ENCODE measurements at regions not wholly inside any gene's neighbourhood (a gene's known extent, or its start where the extent isn't known, plus 50 kb on each side); places are given as distances from the start of the nearest gene placed in this dataset.

DNA sequence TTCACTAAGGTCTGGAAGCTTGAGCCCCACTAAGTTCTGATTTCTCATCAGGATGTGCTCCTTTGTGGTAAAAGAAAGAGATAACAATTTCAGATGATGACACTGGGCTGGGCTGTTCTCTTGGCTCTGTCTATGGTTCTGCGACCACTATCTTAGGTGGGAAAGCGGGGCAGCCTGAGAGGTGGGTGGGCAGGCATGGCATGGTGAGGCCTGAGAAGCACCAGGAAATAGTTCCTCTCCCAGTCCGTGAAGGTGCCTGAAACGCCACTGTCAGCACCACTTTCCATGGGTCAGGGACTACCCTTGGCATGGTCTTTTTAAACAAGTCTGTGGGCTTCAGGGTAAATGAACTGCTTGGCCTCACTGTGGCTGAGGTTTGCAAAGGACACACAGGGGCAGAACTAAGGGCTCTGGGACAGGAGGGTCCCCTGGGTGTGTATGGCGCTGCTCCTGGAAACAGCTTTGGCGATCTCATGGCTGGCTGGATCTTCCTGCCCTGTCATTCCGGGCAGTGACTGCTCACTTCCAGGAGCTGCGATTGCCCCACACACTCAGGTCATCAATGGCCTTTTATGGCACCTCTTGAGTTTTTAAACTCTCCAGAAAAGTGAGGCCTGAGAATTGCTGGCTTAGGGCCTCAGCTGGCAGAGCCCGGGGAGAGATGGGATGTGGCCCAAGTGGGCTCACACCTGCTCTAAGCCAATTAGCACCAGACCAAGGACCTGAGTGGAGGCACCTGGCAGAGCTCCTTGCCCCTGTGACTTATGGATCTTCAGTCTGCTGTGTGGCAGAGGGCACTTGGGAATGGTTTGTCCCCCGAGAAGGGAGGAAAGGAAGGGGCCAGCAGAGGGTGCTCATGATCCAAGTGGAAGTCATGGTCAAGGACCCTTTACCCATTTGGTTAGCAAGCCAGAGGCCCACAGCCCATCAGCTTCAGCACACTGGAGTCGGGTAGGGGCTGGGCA, 55.6 kb upstream of the LYVE1 start:
- TF ChIP-seq, protein P1, sequence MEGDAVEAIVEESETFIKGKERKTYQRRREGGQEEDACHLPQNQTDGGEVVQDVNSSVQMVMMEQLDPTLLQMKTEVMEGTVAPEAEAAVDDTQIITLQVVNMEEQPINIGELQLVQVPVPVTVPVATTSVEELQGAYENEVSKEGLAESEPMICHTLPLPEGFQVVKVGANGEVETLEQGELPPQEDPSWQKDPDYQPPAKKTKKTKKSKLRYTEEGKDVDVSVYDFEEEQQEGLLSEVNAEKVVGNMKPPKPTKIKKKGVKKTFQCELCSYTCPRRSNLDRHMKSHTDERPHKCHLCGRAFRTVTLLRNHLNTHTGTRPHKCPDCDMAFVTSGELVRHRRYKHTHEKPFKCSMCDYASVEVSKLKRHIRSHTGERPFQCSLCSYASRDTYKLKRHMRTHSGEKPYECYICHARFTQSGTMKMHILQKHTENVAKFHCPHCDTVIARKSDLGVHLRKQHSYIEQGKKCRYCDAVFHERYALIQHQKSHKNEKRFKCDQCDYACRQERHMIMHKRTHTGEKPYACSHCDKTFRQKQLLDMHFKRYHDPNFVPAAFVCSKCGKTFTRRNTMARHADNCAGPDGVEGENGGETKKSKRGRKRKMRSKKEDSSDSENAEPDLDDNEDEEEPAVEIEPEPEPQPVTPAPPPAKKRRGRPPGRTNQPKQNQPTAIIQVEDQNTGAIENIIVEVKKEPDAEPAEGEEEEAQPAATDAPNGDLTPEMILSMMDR (IDR thresholded peaks at IDR 0.05): peak in 8 of 9 donors; percentile 11 to 64 (median 46)
- Histone ChIP-seq H3K9me3 (no peaks in the 10 kb centered on the region), H3K36me3 (no peaks in the 10 kb centered on the region), H3K4me1 (peaks cover 0 to 42% (median 6%) of the 10 kb centered on the region in 9 donors), H3K27ac (peak overlapping the region in 6 of 10 donors; percentile 3 to 84 (median 42)), H3K27me3 (no peaks in the 10 kb centered on the region), H3K4me3 (no peak overlapping the region)
- ATAC-seq (peak in 5 of 8 donors; percentile 28 to 67 (median 38)), DNase-seq (peak in 1 of 2 donors; percentile 41)
- intact Hi-C loops (cut with DNase I): loop anchor here in 7 of 10 donors (1.0 to 10.0 kb wide), 5 partner anchors 59 to 113 kb away; partner anchors contain the start of gene LYVE1 (in 1 of the 7)
- WGBS, 2 donors: 86 to 89% methylated on average over 11 of the region's 11 CpGs

DNA sequence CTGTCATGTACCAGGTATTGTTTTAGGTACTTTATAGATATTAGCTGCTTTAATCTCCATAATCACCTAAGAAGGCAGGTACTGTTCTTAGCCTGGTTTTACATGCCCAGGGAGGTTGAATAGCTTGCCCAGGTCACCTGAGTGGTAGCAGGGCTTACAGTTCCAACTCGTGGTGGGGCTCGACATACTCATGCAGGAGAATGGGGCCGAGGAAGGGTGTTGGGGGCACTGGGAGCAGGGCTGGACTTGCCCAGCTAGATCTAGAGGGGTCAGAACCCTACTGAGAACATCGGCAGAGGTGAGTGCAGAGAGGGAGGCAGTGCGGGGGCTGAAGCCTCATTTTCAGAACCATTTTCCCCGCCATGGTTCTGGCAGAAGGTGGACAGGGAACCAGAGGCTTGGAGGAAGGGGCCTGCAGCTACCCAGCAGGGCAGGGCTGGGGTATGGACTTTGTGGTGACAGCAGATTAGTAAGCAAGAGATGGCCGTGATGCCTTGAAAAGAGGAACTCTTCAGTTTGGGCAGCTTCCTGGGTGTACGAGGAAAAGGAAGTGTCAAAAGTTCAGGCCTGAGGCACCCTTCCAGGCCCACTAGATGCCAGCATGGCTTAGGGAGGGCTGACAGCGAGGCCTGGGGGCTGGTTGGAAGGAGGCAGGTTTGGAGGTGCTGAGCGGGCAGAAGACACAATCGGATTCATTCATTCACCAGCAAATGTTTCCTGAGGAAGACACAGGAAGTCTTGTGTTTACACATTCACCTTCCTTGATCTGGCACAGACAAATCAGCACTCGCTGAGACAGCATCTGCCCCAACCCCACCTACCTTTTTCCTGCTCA, 54.7 kb upstream of the LYVE1 start:
- intact Hi-C loops (cut with DNase I): loop anchor here in 5 of 10 donors (5.0 to 10.0 kb wide), 3 partner anchors 58 to 114 kb away; partner anchors contain the start of gene LYVE1 (in 1 of the 5)
- H3K4me3 ChIP-seq: no peak overlapping the region
- TF ChIP-seq, protein P1 (IDR thresholded peaks at IDR 0.05): no peak
- ATAC-seq: peak; percentile 49 to 73 (median 64)
- no peaks in the 10 kb centered on the region for H3K36me3 ChIP-seq
- DNase-seq: peak in 1 of 2 donors; percentile 32
- H3K4me1 ChIP-seq: peaks cover 0 to 51% (median 6%) of the 10 kb centered on the region in 9 donors
- no peaks in the 10 kb centered on the region for H3K27me3 ChIP-seq
- WGBS, 2 donors: 77 to 81% methylated on average over 12 of the region's 12 CpGs
- H3K27ac ChIP-seq: peak overlapping the region in 7 of 10 donors; percentile 7 to 84 (median 37)
- H3K9me3 ChIP-seq: no peaks in the 10 kb centered on the region

DNA sequence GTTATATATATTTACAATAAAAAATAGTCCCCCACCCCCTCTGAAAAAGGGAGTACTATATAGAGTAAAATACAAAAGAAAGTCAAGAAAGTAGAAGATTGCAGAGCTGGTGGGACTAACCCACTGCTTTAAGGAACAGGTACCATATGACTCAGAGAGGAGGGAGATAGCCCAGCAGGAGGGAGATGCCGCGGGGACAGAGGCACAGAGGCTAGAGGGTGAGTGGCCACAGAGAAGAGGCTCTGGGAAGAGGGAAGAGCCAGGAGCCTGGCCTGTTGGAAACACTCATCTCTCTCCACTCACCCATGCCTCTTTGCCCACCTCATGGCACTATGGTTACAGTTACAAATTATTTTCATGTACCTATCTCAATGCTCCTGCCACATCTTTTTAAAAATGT, 53.6 kb upstream of the LYVE1 start:
- Histone ChIP-seq H3K27ac (peak overlapping the region in 2 of 10 donors; percentile 5 to 84), H3K9me3 (no peaks in the 10 kb centered on the region), H3K4me3 (no peak overlapping the region), H3K4me1 (peaks cover 0 to 61% (median 6%) of the 10 kb centered on the region in 9 donors), H3K27me3 (no peaks in the 10 kb centered on the region), H3K36me3 (no peaks in the 10 kb centered on the region)
- ATAC-seq (no peak), DNase-seq (no peak)
- TF ChIP-seq, protein P1 (IDR thresholded peaks at IDR 0.05): no peak
- intact Hi-C loops (cut with DNase I): loop anchor here in 5 of 10 donors (5.0 to 10.0 kb wide), 3 partner anchors 57 to 115 kb away; partner anchors contain the start of gene LYVE1 (in 1 of the 5)
- 73 to 75% methylated on average over 2 of the region's 2 CpGs for WGBS, 2 donors

Measured in heart right ventricle (tissue), 16 donors.